AG04449 (cell line): ENCODE measurements at regions not wholly inside any gene's neighbourhood (a gene's known extent, or its start where the extent isn't known, plus 50 kb on each side); places are given as distances from the start of the nearest gene placed in this dataset.

Source experiments
- CTCF ChIA-PET: fragments of 350-600 bp; formaldehyde crosslinking; extraction: SDS; loops from one replicate; lab custom pipeline; 2021; ENCODE audit warnings: antibody characterized with exemption; lab: Yijun Ruan, JAX
- POLR2A ChIA-PET: fragments of 400-600, 350-600 bp; formaldehyde crosslinking; extraction: SDS; loops from one replicate; lab custom pipeline; 2020; ENCODE audit warnings: antibody characterized with exemption, inconsistent platforms; lab: Yijun Ruan, JAX
- DNase-seq: peaks from one replicate; pipeline ENCODE4 v3.0.0-alpha.2; 2010; ENCODE audit warnings: low read depth, low spot score
- H3K4me3 ChIP-seq: 2 replicates; pipeline ENCODE4 v1.5.1; 2011; ENCODE audit warnings: low read depth, mild to moderate bottlenecking, control low read depth, low read length
- CTCF ChIP-seq: IDR thresholded peaks from one replicate; pipeline ENCODE4 v1.5.1; 2011; ENCODE audit warnings: mild to moderate bottlenecking, moderate library complexity, low read length, control low read depth, inconsistent platforms; ENCODE audit not compliant: insufficient read depth; ENCODE audit errors: missing control alignments

GRCh38 chr13:85408415-85408814 is 390.8 kb downstream of the SLITRK6 start:
- H3K4me3 ChIP-seq: no peak overlapping the region
- POLR2A ChIA-PET: no interaction called here
- CTCF ChIA-PET: no interaction called here
- no peak for TF ChIP-seq CTCF
- no peak for DNase-seq

GRCh38 chr13:85406269-85406975 is 392.8 kb downstream of the SLITRK6 start:
- ChIA-PET CTCF (no interaction called here), POLR2A (no interaction called here)
- TF ChIP-seq CTCF: no peak
- no peak overlapping the region for H3K4me3 ChIP-seq
- no peak for DNase-seq

- DNase-seq: no peak
- POLR2A ChIA-PET: no interaction called here
- CTCF ChIA-PET: no interaction called here
- TF ChIP-seq CTCF: no peak
- H3K4me3 ChIP-seq: no peak overlapping the region
Observed at GRCh38 chr13:85405316-85405897, 393.8 kb downstream of the SLITRK6 start.

- POLR2A ChIA-PET: no interaction called here
- CTCF ChIA-PET: no interaction called here
- no peak overlapping the region for H3K4me3 ChIP-seq
- DNase-seq: no peak
- no peak for TF ChIP-seq CTCF
Observed at GRCh38 chr13:85386424-85386823, 412.8 kb downstream of the SLITRK6 start.

GRCh38 chr13:85383291-85383690 is 415.9 kb downstream of the SLITRK6 start:
- ChIA-PET POLR2A (no interaction called here), CTCF (no interaction called here)
- TF ChIP-seq CTCF: no peak
- DNase-seq: no peak
- H3K4me3 ChIP-seq: no peak overlapping the region

- DNase-seq: no peak
- no peak for TF ChIP-seq CTCF
- ChIA-PET POLR2A (no interaction called here), CTCF (no interaction called here)
- H3K4me3 ChIP-seq: no peak overlapping the region
Observed at GRCh38 chr13:85381082-85381481, 418.1 kb downstream of the SLITRK6 start.
